Small intestine (tissue), 7 donors: ENCODE measurements at regions not wholly inside any gene's neighbourhood (a gene's known extent, or its start where the extent isn't known, plus 50 kb on each side); places are given as distances from the start of the nearest gene placed in this dataset.

Source experiments
- DNase-seq, 2 donors: peaks; one replicate each; pipeline versions ENCODE4 v3.0.0 to v3.0.0-alpha.2; 2013
- FAIRE-seq: peaks from 2 replicates; lab custom pipeline; 2012; peaks lifted over from hg19 to GRCh38; lab: Jason Lieb, UNC
- H3K27ac ChIP-seq, 3 donors: one replicate each; pipeline ENCODE4 v1.5.1; 2013; ENCODE audit warnings: low read length in 2 of 3, mild to moderate bottlenecking in 2 of 3, control low read depth in 1 of 3, inconsistent platforms in 1 of 3, low read depth in 1 of 3, moderate library complexity in 1 of 3
- H3K27me3 ChIP-seq, 3 donors: one replicate each; pipeline ENCODE4 v1.6.1; 2013; ENCODE audit warnings: low read length in 3 of 3, inconsistent platforms in 1 of 3; ENCODE audit not compliant: control insufficient read depth in 3 of 3, insufficient read depth in 3 of 3
- H3K36me3 ChIP-seq, 3 donors: one replicate each; pipeline ENCODE4 v1.6.1; 2013; ENCODE audit warnings: low read length in 3 of 3, inconsistent platforms in 1 of 3, low read depth in 1 of 3, mild to moderate bottlenecking in 1 of 3, moderate library complexity in 1 of 3; ENCODE audit not compliant: control insufficient read depth in 3 of 3, insufficient read depth in 2 of 3
- H3K4me1 ChIP-seq, 3 donors: one replicate each; pipeline ENCODE4 v1.6.1; 2013; ENCODE audit warnings: low read length in 2 of 3, inconsistent platforms in 1 of 3, low read depth in 1 of 3, mild to moderate bottlenecking in 1 of 3, moderate library complexity in 1 of 3; ENCODE audit not compliant: control insufficient read depth in 3 of 3, insufficient read depth in 2 of 3
- H3K4me3 ChIP-seq, 3 donors: one replicate each; pipeline ENCODE4 v1.5.1; 2013; ENCODE audit warnings: low read length in 3 of 3, control low read depth in 1 of 3, inconsistent platforms in 1 of 3, low read depth in 1 of 3, mild to moderate bottlenecking in 1 of 3, moderate library complexity in 1 of 3
- H3K9me3 ChIP-seq, 2 donors: one replicate each; pipeline ENCODE4 v1.6.1; 2013; ENCODE audit warnings: low read depth in 1 of 2, low read length in 1 of 2; ENCODE audit not compliant: control insufficient read depth in 2 of 2, insufficient read depth in 1 of 2
- WGBS, 3 donors: extraction: QIAGEN DNeasy Blood & Tissue Kit; methylation state at CpG; one replicate each; pipeline ENCODE4 v1.1.7; 2013; 5-methylcytosine and 5-hydroxymethylcytosine counted together
- donor health status: healthy with polysubstance abuse.
- donor health status: control.
- donor health status: control.
- donor health status: Bipolar disorder and iron deficiency.
- donor health status: healthy.

DNA sequence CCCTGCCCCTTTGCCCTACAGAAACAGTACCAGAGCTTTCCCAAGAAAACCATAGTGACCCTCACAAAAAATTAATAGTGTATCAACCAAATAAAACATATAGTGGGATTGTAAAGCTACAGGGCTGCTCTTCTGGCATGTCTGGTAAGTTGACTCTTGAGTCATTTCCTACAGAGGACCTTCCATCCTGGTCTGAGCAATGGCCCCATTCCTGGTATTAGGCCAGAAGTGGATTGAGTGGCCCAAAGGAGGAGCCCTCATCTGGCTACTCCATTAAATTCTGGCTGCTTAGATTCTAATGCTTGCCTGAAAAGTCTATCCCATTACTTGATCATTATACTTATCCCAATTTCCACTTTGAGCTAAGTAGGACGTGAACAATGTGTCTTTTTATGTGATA lies 150.9 kb upstream of the HMGN3 start:
- no peaks in the 10 kb centered on the region for H3K4me1 ChIP-seq
- WGBS, 3 donors = 66 to 86% (median 81%) methylated on average over 1 of the region's 1 CpG
- H3K27me3 ChIP-seq = no peaks in the 10 kb centered on the region
- DNase-seq (no peak), FAIRE-seq (no peak)
- no peaks in the 10 kb centered on the region for H3K9me3 ChIP-seq
- H3K4me3 ChIP-seq = no peak overlapping the region
- no peak overlapping the region for H3K27ac ChIP-seq
- no peaks in the 10 kb centered on the region for H3K36me3 ChIP-seq

DNA sequence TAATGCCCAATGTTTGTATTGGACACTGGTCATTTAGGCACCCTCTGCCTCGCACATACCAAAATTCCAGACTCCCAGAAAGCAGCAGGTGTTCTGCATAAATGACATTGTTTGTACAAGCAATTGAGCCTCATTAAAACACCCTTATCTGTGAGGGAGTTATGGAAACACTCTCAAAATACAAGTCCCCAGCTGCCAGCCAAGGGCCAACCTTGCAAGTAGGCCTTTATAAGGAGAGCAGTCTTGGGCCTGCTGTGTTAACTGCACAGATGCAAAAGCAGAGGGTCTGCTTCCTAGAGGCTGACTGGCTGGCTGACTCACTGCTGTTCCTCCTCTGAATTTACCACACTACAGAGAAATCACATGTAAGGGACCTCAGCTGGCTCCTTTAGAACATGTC lies 150.4 kb upstream of the HMGN3 start:
- Histone ChIP-seq H3K4me1 (no peaks in the 10 kb centered on the region), H3K27me3 (no peaks in the 10 kb centered on the region), H3K27ac (no peak overlapping the region), H3K36me3 (no peaks in the 10 kb centered on the region), H3K4me3 (no peak overlapping the region), H3K9me3 (no peaks in the 10 kb centered on the region)
- 7 to 62% (median 37%) methylated on average over 1 of the region's 1 CpG for WGBS, 3 donors
- no peak for FAIRE-seq
- DNase-seq = peak; percentile 45 to 51

DNA sequence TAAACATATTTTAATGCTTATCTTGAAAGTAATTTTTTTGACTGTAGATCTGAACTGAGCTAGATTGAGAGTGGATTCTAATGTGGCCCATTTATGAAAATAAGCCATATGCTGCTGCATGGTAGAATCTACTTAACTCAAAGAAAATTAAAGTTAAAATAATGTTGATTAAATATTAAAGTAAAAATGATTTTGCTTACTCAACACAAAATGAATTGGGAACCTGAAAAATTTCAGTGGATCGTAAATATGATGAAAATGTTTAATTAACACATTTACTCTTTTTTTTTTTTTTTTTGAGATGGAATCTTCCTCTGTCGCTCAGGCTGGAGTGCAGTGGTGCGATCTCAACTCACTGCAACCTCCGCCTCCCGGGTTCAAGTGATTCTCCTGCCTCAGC lies 144.5 kb upstream of the HMGN3 start:
- Histone ChIP-seq H3K4me1 (peaks cover 0 to 6% (median 0%) of the 10 kb centered on the region in 3 donors), H3K27ac (no peak overlapping the region), H3K27me3 (no peaks in the 10 kb centered on the region), H3K4me3 (no peak overlapping the region), H3K9me3 (no peaks in the 10 kb centered on the region), H3K36me3 (no peaks in the 10 kb centered on the region)
- no peak for FAIRE-seq
- DNase-seq = no peak
- WGBS, 3 donors = 93 to 97% (median 95%) methylated on average over 2 to 5 of the region's 5 CpGs

DNA sequence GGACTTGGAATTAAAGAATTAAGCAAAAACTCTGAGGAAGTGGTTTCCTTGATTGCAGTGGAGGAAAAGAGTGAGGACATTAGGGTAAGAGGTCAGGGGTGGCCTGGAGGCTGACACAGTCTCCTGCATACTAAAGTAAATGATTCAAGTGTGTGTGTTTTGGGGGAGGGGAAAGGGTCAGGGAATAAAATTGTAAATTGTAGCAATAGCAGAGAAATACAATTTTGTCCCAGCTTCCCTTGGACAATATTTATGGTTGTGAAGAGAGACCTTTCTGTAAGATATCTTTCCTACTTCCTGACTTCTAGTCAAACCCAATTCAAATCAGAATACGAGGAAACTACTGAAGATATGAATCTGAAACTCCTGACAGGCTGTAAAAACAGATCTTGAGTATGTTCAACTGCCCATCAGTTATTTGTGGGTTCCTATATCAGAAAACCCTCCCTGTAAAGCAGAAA lies 143.4 kb upstream of the HMGN3 start:
- Histone ChIP-seq H3K36me3 (no peaks in the 10 kb centered on the region), H3K27ac (no peak overlapping the region), H3K4me1 (peaks cover 0 to 6% (median 0%) of the 10 kb centered on the region in 3 donors), H3K9me3 (no peaks in the 10 kb centered on the region), H3K27me3 (no peaks in the 10 kb centered on the region), H3K4me3 (no peak overlapping the region)
- FAIRE-seq = no peak
- WGBS, 3 donors = 9 to 12% (median 12%) methylated on average over 1 of the region's 1 CpG
- peak in 1 of 2 donors; percentile 23 for DNase-seq

DNA sequence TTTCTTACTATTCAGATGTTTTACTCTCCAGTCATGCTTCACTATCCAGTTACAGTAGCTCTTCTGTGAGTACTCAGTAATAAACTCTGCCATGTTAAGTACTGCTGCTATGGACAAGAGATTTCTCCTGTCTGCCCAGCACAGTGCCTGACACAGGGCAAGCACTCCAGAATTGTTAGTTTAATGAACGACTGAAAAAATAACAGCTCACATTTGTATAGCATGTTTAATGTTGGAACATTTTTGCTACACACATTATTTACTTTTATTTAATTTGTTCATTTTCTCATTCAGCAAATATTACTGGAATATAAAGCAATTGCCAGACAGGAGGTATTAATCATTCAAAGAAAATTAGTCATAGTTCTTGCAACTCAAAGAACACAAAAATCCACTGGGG lies 142.6 kb upstream of the HMGN3 start:
- no peak for DNase-seq
- no peak for FAIRE-seq
- peaks cover 0 to 6% (median 0%) of the 10 kb centered on the region in 3 donors for H3K4me1 ChIP-seq
- no peaks in the 10 kb centered on the region for H3K36me3 ChIP-seq
- H3K27me3 ChIP-seq = no peaks in the 10 kb centered on the region
- WGBS, 3 donors = 56 to 79% (median 76%) methylated on average over 1 of the region's 1 CpG
- no peaks in the 10 kb centered on the region for H3K9me3 ChIP-seq
- H3K4me3 ChIP-seq = no peak overlapping the region
- H3K27ac ChIP-seq = no peak overlapping the region

DNA sequence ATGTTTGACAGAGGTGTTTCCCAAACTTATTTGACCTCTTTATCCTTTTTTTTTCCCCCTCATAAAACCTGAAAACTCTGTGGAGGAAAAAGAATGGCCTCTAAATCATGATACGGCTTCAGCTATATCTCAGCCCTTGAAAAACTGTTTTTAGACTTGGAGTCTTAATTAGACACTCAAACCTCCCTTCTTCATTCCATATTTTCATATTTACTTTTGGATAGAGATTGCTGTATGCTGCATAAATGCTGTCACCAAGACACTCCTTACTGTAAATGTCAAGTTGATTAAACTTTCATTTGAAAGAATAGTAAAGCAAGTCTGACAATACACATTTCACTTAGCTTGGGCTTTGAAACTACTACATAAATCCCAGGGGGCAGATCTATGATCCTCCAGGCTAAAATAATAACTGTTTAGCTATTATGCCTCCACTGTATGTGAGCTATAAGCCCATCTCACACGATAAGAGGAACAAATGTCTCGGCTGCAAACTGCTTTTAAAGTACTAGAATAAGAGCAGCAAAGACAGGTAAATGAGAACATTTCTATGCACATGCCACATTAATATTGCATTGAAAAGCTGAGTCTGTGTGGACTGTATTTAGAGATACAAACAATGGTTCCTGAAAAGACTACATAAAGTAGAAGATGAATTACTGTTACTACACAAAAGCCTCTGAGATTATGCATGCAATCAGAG lies 141.3 kb upstream of the HMGN3 start:
- Histone ChIP-seq H3K4me3 (no peak overlapping the region), H3K27ac (no peak overlapping the region), H3K27me3 (no peaks in the 10 kb centered on the region), H3K4me1 (peaks cover 0 to 6% (median 0%) of the 10 kb centered on the region in 3 donors), H3K36me3 (no peaks in the 10 kb centered on the region), H3K9me3 (no peaks in the 10 kb centered on the region)
- FAIRE-seq = no peak
- DNase-seq = no peak
- 78 to 83% (median 81%) methylated on average over 3 of the region's 3 CpGs for WGBS, 3 donors

DNA sequence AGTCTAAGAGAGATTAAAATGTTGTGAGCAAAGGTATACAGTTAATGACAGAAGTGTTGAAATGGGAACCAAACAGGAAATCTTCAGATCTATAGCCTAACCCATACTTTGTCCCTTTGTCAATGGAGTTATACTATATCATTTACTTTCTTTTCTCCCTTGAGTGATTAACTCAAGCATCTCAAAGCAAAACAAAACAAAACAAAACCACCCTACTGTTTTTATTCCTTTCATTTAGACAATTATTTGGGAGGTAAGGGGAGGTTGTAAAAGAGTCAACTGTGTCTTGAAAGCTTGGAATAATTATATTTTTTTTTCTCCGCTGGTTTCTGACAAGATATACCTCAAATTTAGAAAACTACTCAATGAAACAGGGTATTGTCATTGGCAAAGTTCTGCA lies 139.8 kb upstream of the HMGN3 start:
- Histone ChIP-seq H3K36me3 (no peaks in the 10 kb centered on the region), H3K9me3 (peaks cover 0 to 8% of the 10 kb centered on the region in 2 donors), H3K4me1 (peaks cover 0 to 6% (median 0%) of the 10 kb centered on the region in 3 donors), H3K27ac (no peak overlapping the region), H3K27me3 (no peaks in the 10 kb centered on the region), H3K4me3 (no peak overlapping the region)
- WGBS, 3 donors = 100% methylated on average over 1 of the region's 1 CpG
- DNase-seq (no peak), FAIRE-seq (no peak)

DNA sequence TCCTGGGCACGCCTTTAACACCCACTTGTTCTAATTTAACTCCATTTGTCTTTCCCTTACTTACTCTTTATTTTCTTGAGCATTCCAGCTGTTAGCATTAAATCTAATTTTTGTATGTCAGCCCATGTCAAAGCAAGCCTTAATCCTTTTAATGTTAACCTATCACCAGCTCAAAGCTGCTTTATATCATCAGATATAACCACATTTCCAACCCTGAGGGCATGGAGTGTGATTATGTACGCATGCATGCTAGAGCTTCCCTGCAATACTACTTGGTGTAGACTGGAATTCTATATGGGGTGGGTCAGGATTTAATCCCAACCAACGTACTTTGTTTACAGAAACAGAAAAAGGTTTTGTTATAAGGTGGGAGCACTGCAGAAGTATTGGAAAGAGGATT lies 139.4 kb upstream of the HMGN3 start:
- DNase-seq (no peak), FAIRE-seq (no peak)
- no peak overlapping the region for H3K4me3 ChIP-seq
- H3K27me3 ChIP-seq = no peaks in the 10 kb centered on the region
- H3K9me3 ChIP-seq = peaks cover 0 to 10% of the 10 kb centered on the region in 2 donors
- H3K4me1 ChIP-seq = peaks cover 0 to 6% (median 0%) of the 10 kb centered on the region in 3 donors
- H3K27ac ChIP-seq = peak overlapping the region in 1 of 3 donors; percentile 20
- H3K36me3 ChIP-seq = no peaks in the 10 kb centered on the region
- WGBS, 3 donors = 59 to 64% (median 61%) methylated on average over 3 of the region's 3 CpGs
